Esophagus muscularis mucosa (tissue), 3 donors: ENCODE measurements at regions not wholly inside any gene's neighbourhood (a gene's known extent, or its start where the extent isn't known, plus 50 kb on each side); places are given as distances from the start of the nearest gene placed in this dataset.

ENCODE experiments used
- POLR2AphosphoS5 ChIP-seq, 2 donors: sonication (generic); formaldehyde crosslinking; IDR thresholded peaks; one replicate each; pipeline ENCODE4 v1.6.1; 2017; ENCODE audit warnings: antibody characterized with exemption in 2 of 2
- TF ChIP-seq, protein P1 (sequence below), 3 experiments: fragments of 200-600 bp in 2 of 3; fragments of 450-650 bp in 1 of 3; sonication (generic) in 2 of 3; IDR thresholded peaks; one replicate each; pipeline ENCODE4 v1.5.1; 2017 to 2019; ENCODE audit warnings: antibody characterized with exemption in 3 of 3, mild to moderate bottlenecking in 2 of 3, moderate library complexity in 1 of 3

- TF ChIP-seq, protein P1, sequence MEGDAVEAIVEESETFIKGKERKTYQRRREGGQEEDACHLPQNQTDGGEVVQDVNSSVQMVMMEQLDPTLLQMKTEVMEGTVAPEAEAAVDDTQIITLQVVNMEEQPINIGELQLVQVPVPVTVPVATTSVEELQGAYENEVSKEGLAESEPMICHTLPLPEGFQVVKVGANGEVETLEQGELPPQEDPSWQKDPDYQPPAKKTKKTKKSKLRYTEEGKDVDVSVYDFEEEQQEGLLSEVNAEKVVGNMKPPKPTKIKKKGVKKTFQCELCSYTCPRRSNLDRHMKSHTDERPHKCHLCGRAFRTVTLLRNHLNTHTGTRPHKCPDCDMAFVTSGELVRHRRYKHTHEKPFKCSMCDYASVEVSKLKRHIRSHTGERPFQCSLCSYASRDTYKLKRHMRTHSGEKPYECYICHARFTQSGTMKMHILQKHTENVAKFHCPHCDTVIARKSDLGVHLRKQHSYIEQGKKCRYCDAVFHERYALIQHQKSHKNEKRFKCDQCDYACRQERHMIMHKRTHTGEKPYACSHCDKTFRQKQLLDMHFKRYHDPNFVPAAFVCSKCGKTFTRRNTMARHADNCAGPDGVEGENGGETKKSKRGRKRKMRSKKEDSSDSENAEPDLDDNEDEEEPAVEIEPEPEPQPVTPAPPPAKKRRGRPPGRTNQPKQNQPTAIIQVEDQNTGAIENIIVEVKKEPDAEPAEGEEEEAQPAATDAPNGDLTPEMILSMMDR (IDR thresholded peaks at IDR 0.05) = no peak
- TF ChIP-seq POLR2AphosphoS5 (IDR thresholded peaks at IDR 0.05) = no peak
These were observed 275.3 kb upstream of the C1orf87 start for GRCh38 chr1:60348884-60349283.
